ENCODE measurements at regions not wholly inside any gene's neighbourhood (a gene's known extent, or its start where the extent isn't known, plus 50 kb on each side); places are given as distances from the start of the nearest gene placed in this dataset. TPM values are rescaled to one million over a fixed set of nuclear protein-coding genes. Genes with fewer than 3 reads are reported as not detected.

- FAIRE-seq (no peak), DNase-seq (ENCODE audit: low spot score in 2 of 2) (no peak)
These were observed 59.2 kb upstream of the KLF12 start for GRCh38 chr13:74193391-74193790.

DNA sequence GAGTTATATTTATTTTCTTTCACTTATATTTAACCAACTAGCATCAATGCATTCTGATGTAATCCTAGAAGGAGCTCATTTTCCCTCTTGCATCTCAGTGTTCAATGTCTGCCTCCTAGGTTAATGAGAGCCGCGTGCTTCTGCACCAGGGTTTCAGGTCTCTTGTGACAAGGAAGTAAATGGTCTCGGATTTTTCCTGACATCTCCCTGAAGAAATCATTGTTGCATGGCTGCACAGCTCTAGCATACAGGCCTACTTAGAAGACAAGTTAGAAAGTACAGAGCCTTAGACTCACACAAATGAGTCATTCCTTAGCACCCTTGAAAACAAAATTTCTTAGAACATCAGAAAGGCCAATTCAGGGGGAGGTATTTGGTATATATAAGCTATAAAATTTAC, 57.2 kb upstream of the KLF12 start:
- no peak for FAIRE-seq
- no peak for DNase-seq (ENCODE audit: low spot score in 2 of 2)

GRCh38 chr13:74190999-74191398, 56.8 kb upstream of the KLF12 start:
- no peak for FAIRE-seq
- DNase-seq (ENCODE audit: low spot score in 2 of 2), result no peak

DNA sequence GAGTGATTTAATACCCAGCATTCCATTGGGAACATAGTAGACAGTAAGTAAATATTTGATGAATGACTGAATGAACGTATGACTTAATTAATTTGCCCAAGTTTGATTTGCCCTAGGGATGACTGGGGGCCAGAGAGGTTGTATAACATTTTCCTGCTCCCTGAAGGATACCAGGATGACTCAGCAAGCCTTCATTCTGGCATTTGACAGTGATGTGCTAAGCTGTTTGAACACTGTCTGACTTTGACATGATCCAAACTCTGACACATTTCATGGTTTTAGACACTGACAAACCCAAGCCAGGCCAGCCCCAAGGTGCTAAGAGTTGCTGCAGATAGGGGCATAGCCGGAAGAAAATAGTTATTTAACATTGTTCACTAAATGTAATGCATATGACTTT, 53.4 kb upstream of the KLF12 start:
- no peak for FAIRE-seq

DNA sequence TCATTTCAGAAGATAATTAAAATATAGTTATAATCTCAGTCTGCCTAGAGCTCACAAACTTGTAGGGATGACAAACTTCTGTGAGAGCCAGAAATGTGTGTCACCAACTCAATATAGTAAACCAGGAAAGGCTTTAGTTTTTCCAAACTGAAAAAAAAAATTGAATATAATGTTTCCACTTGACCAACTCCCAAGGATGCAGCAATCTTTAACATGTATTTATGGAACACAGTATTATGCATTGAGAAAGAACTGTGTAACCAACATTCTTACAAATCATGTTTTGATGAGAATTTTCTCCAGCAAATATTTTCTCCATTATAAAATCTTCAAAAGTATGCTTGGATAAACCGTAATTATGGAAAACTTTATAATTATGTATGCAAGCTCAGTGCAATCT, 50.1 kb upstream of the KLF12 start:
- no peak for DNase-seq (ENCODE audit: low spot score in 2 of 2)
- FAIRE-seq, result no peak

More for the DNA sequence above, 53.4 kb upstream of the KLF12 start:
- DNase-seq (ENCODE audit: low spot score in 2 of 2), result no peak

Small RNA genes lying in the stretch of these regions (small RNA-seq; reads per million reads assigned to genes)
- gene RNU6-38P, result not detected
- gene RNY1P5, result 0.10 reads per million
